ENCODE measurements at regions not wholly inside any gene's neighbourhood (a gene's known extent, or its start where the extent isn't known, plus 50 kb on each side); places are given as distances from the start of the nearest gene placed in this dataset.

DNA sequence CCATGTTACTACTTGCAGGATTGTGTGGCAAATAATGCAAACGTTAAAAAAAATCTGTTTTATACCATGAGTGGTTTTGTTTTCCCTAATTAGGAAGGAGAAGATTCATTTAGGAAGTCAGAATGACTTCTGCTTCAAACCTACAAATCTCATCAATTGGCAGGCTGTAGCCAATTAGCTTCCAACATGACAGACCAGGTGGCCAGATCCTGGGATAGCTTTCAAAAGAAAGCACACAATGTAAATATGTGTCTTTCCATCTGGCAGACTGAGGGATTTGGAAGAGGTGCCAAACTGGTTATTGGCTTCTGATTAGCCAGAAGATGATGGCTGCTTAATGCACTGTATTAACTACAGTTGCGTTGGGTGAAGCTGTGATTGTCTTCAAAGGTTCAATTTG, 432.8 kb downstream of the ANKRD50 start:
- no peak for DNase-seq

DNA sequence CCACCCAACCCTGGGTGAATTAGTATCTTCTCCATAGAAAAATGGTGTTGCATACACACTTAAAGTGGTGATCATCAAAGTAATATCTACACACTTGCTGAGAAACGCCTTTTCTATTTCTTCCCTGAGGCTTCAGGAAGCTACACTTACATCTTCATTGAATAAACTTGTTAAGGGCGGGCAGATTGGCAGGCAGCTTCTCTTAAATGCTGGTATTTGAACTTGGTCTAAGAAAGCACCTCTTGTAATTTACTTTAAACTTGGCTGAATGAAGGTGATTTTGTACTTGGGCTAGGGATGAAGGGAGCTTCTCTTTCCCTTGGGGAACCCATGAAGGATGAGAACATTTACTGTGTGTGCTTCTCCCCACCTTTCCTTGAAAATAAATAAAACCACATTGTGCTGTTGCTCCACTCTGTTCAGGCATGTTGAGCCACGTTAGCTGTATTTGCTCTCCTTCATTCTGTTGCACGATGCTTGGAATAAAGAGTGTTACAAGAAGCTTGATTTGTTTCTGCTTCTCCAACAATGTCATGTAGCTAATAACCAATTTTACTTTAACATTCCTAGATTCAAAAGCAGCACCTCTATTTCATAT, 430.1 kb downstream of the ANKRD50 start:
- DNase-seq = no peak

GRCh38 chr4:124288706-124289486, 423.6 kb downstream of the ANKRD50 start:
- no peak for DNase-seq

- DNase-seq = no peak
Observed at GRCh38 chr4:124290678-124291077, 421.9 kb downstream of the ANKRD50 start.

GRCh38 chr4:124295413-124295812, 417.1 kb downstream of the ANKRD50 start:
- no peak for DNase-seq

DNA sequence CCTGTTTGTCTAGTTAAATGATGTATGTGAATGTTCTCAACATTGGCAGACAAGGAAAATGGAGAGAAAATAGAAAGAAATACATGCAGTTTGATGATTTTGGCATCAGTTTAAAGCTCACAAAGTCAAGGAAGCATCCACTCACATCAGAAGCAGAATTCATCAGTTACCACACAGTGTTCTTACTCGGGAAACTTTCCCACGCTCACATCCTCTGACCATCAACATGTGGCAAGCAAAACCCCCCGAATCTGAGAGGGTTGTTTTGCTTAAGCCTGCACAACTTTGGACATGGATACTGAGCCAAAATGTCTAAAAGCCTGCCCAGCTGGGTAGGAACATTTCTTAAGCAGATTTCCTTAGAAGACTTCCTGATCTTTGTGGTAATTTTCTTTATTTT, 407.6 kb downstream of the ANKRD50 start:
- DNase-seq = no peak

- no peak for DNase-seq
Observed at GRCh38 chr4:124306352-124306751, 406.2 kb downstream of the ANKRD50 start.

- no peak for DNase-seq
Observed at GRCh38 chr4:124307143-124307542, 405.4 kb downstream of the ANKRD50 start.

GRCh38 chr4:124318292-124318691, 394.2 kb downstream of the ANKRD50 start:
- no peak for DNase-seq

GRCh38 chr4:124321364-124321763, 391.2 kb downstream of the ANKRD50 start:
- DNase-seq = peak; percentile 9

DNA sequence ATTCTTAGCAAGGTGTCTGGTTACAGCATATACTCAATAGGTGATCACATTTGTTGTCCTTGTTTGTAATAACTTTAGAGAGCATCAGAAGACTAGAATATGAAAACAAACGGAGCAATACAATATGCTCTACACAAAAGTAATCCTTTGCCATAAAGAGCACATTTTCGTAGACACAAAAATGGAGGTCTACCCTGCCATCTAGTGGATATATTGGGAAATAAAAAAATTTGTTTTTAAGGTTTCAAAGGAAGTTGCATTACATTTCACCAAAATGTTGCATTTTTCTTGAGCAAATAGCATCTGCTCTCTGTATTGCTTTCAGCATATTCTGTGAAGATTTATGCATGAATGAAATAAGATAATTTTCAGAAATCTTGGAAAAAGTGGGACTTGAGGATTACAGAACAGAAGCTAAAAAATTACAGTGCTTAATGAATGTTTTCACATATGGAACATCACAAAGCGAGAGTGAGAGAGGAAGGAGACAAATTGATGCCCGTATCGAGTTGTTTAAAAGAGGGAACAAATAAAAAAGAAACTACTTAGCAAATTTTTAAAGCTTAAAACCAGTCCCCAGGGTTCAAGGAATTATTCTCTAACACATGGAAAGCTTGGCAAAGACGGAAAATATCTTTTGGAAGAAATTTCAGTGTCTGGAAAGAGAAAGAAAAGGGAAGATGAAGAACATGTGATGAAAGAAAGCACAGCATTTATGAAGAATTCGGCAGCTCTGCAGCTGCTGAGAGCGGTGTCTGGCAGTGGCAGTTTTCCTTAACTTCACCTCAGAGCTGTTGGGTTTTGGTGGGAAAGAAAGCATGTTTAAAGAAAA, 390.1 kb downstream of the ANKRD50 start:
- peak; percentile 11 for DNase-seq

GRCh38 chr4:124325690-124326089, 386.8 kb downstream of the ANKRD50 start:
- DNase-seq = no peak

DNA sequence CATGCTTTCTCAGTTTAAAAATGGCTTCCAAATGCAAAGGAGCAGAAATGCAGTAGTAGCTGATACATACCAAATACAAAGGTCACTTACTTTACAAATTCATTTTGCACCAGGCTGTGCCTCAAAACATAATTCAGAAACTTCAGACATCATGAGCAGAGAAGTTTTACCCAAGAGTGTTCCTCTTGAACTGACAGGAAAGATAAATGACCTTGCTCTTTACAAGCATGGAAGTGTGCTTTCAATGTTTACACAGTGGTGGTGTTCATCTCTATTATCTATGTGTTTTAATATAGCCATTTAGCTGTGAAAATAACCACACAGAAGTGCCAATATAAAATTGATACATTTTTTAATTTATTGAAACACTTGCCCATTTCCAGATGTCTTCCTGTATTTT, 383.4 kb downstream of the ANKRD50 start:
- no peak for DNase-seq

- DNase-seq = no peak
Observed at GRCh38 chr4:124330045-124330444, 382.5 kb downstream of the ANKRD50 start.

- DNase-seq = no peak
Observed at GRCh38 chr4:124331781-124332180, 380.8 kb downstream of the ANKRD50 start.

DNA sequence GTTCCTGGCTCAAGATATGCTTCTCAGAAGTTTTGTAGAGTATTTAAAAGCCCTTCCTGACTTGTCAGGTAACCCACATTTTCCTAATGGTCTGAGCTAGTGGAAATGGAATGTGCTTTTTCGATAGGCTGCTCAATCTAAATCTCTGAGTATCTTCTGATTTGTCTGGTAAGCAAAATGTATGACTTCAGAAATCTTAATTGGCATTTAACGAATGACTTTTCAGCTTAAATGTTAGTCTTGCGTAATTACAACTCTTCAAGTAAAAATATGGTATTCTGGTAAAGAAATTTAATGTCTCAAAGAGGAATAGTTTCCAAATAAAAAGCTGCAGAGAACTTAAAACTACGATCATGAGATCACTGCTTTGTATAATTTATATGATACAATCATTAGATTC, 379.1 kb downstream of the ANKRD50 start:
- DNase-seq = no peak

GRCh38 chr4:124334119-124334518, 378.4 kb downstream of the ANKRD50 start:
- DNase-seq = peak; percentile 74

GRCh38 chr4:124337874-124338273, 374.7 kb downstream of the ANKRD50 start:
- peak; percentile 23 for DNase-seq

- DNase-seq = no peak
Observed at GRCh38 chr4:124343661-124344171, 368.8 kb downstream of the ANKRD50 start.

DNA sequence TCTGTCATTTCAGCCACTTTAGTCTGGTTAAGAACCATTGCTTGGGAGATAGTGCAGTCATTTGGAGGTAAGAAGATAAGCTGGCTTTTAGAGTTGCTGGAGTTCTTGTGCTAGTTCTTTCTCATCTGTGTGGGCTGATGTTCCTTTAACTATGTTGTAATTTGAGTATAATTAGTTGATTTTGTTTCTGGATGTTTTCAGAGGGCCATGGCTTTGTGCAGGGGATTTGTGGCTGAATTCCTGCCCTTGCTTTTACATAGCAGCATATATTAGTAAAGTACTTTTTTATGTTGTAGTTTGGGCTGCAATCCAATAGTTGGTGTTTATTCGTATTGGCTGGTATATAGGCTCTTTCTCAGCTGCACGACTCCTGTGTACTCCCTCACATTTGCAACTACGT, 339.6 kb downstream of the ANKRD50 start:
- DNase-seq = no peak

GRCh38 chr4:124386163-124386562, 326.4 kb downstream of the ANKRD50 start:
- no peak for DNase-seq

DNA sequence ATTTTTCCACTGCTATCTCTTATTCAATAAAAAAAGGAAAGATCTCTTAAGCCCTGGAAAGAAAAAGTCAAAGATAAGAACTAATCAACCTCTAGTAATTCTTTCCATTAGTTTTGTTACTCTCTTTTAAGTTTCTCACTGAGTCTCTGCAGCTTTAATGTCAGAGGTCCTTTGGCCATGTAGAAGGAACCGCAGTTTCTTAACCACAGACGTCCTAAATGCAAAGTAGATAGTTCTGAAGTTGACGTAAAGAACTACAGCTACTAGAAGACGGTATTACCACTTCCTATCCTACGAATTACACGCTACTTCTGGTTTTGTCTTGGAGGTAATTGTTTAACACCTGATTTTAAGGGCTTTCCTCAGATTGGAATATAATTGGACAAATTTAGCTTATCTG, 325.9 kb downstream of the ANKRD50 start:
- no peak for DNase-seq

GRCh38 chr4:124389591-124389990, 322.9 kb downstream of the ANKRD50 start:
- no peak for DNase-seq

GRCh38 chr4:124390861-124391260, 321.7 kb downstream of the ANKRD50 start:
- DNase-seq = no peak
